Breast epithelium (tissue), 4 donors: ENCODE measurements at regions not wholly inside any gene's neighbourhood (a gene's known extent, or its start where the extent isn't known, plus 50 kb on each side); places are given as distances from the start of the nearest gene placed in this dataset.

Experiments used
- DNase-seq, 2 donors: peaks; one replicate each; pipeline ENCODE4 v3.0.0-alpha.2; 2019; ENCODE audit warnings: low spot score in 2 of 2
- H3K27ac ChIP-seq, 2 donors: fragments of 200-600 bp; sonication (generic) in 1 of 2; one replicate each; pipeline ENCODE4 v1.5.1; 2016 to 2019; ENCODE audit warnings: mild to moderate bottlenecking in 1 of 2
- H3K27me3 ChIP-seq, 2 donors: fragments of 200-600 bp; sonication (generic) in 1 of 2; one replicate each; pipeline versions ENCODE4 v1.5.1 to v1.6.0; 2017 to 2019; ENCODE audit warnings: control low read depth in 1 of 2, mild to moderate bottlenecking in 1 of 2
- H3K36me3 ChIP-seq: fragments of 200-600 bp; one replicate; pipeline ENCODE4 v1.5.1; 2019
- H3K4me1 ChIP-seq, 2 donors: fragments of 200-600 bp; sonication (generic); one replicate each; pipeline ENCODE4 v1.5.1; 2016 to 2019; ENCODE audit warnings: control low read depth in 1 of 2
- H3K4me3 ChIP-seq, 3 donors: fragments of 200-600 bp; sonication (generic); 1 replicate in 2 of 3; 2 replicates in 1 of 3; pipeline ENCODE4 v1.5.1; 2016 to 2019; ENCODE audit warnings: mild to moderate bottlenecking in 3 of 3, moderate library complexity in 2 of 3
- H3K9me3 ChIP-seq, 2 donors: fragments of 200-600 bp; sonication (generic) in 1 of 2; one replicate each; pipeline ENCODE4 v1.5.1; 2016 to 2019; ENCODE audit warnings: control low read depth in 1 of 2
- POLR2A ChIP-seq: fragments of 450-650 bp; IDR thresholded peaks from one replicate; pipeline ENCODE4 v1.6.1; 2016; ENCODE audit warnings: antibody characterized with exemption, mild to moderate bottlenecking, moderate library complexity
- POLR2AphosphoS5 ChIP-seq, 3 donors: sonication (generic); formaldehyde crosslinking; IDR thresholded peaks; one replicate each; pipeline ENCODE4 v1.6.1; 2017; ENCODE audit warnings: antibody characterized with exemption in 3 of 3
- intact Hi-C: fragments of 100-400 bp; cut with DNase I; formaldehyde crosslinking; loops from one replicate; pipeline ENCODE4 v1.15.1; 2023; ENCODE audit warnings: low total_unique reads
- TF ChIP-seq, protein P1 (sequence below), 3 donors: fragments of 450-650 bp; IDR thresholded peaks; one replicate each; pipeline ENCODE4 v1.5.1; 2016 to 2017; ENCODE audit warnings: antibody characterized with exemption in 3 of 3, mild to moderate bottlenecking in 3 of 3, moderate library complexity in 3 of 3

DNA sequence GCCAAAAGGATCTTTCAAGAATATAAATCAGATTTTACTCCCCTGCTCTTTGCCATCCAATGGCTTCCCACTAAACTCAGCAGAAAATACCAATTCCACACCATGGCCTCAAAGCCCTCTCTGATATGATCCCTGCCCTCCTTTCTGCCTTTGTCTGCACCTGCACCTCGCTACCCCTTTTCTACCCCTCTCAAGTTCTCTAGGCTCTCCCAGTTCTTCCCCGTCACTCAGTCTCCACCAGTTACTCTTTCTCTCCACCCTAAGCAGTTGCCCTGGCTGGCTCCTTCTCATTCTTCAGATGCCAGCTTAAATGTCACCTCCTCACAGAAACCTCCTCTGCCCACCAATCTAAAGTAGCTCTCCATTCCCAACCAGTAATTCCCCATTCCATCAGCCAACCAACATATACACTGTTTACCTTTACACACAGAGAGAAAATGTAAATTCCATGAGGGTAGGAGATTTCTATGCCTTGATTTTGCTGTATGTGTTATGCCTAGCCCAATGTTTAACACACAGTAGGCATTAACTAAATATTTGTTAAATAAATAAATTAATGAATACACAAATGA is 93.6 kb upstream of the LPP start:
- no peak overlapping the region for H3K4me3 ChIP-seq
- H3K4me1 ChIP-seq: peaks cover 3 to 11% of the 10 kb centered on the region in 2 donors
- no peaks in the 10 kb centered on the region for H3K36me3 ChIP-seq
- DNase-seq: no peak
- TF ChIP-seq, protein P1, sequence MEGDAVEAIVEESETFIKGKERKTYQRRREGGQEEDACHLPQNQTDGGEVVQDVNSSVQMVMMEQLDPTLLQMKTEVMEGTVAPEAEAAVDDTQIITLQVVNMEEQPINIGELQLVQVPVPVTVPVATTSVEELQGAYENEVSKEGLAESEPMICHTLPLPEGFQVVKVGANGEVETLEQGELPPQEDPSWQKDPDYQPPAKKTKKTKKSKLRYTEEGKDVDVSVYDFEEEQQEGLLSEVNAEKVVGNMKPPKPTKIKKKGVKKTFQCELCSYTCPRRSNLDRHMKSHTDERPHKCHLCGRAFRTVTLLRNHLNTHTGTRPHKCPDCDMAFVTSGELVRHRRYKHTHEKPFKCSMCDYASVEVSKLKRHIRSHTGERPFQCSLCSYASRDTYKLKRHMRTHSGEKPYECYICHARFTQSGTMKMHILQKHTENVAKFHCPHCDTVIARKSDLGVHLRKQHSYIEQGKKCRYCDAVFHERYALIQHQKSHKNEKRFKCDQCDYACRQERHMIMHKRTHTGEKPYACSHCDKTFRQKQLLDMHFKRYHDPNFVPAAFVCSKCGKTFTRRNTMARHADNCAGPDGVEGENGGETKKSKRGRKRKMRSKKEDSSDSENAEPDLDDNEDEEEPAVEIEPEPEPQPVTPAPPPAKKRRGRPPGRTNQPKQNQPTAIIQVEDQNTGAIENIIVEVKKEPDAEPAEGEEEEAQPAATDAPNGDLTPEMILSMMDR (IDR thresholded peaks at IDR 0.05): no peak
- no peak for TF ChIP-seq POLR2AphosphoS5 (IDR thresholded peaks at IDR 0.05)
- TF ChIP-seq POLR2A: no peak
- intact Hi-C loops: no loop called here
- no peaks in the 10 kb centered on the region for H3K27me3 ChIP-seq
- peak overlapping the region in 1 of 2 donors; percentile 64 for H3K27ac ChIP-seq
- H3K9me3 ChIP-seq: no peaks in the 10 kb centered on the region

GRCh38 chr3:188060840-188061544 is 93.0 kb upstream of the LPP start:
- Histone ChIP-seq H3K36me3 (no peaks in the 10 kb centered on the region), H3K9me3 (no peaks in the 10 kb centered on the region), H3K4me3 (no peak overlapping the region), H3K27me3 (no peaks in the 10 kb centered on the region), H3K27ac (peak overlapping the region; percentile 44 to 64), H3K4me1 (peaks cover 3 to 11% of the 10 kb centered on the region in 2 donors)
- no peak for DNase-seq
- intact Hi-C loops: no loop called here
- TF ChIP-seq POLR2AphosphoS5 (IDR thresholded peaks at IDR 0.05): no peak
- TF ChIP-seq POLR2A: no peak
- TF ChIP-seq, protein P1 (IDR thresholded peaks at IDR 0.05): no peak

- intact Hi-C loops: no loop called here
- TF ChIP-seq POLR2A: no peak
- TF ChIP-seq, protein P1 (IDR thresholded peaks at IDR 0.05): no peak
- TF ChIP-seq POLR2AphosphoS5 (IDR thresholded peaks at IDR 0.05): no peak
- Histone ChIP-seq H3K27ac (peak overlapping the region in 1 of 2 donors; percentile 64), H3K4me1 (peaks cover 3 to 11% of the 10 kb centered on the region in 2 donors), H3K36me3 (no peaks in the 10 kb centered on the region), H3K9me3 (no peaks in the 10 kb centered on the region), H3K27me3 (no peaks in the 10 kb centered on the region), H3K4me3 (no peak overlapping the region)
- no peak for DNase-seq
Measured at GRCh38 chr3:188062216-188062615, 91.7 kb upstream of the LPP start.

- Histone ChIP-seq H3K36me3 (no peaks in the 10 kb centered on the region), H3K27me3 (no peaks in the 10 kb centered on the region), H3K4me1 (peaks cover 3 to 11% of the 10 kb centered on the region in 2 donors), H3K9me3 (no peaks in the 10 kb centered on the region), H3K4me3 (no peak overlapping the region), H3K27ac (peak overlapping the region in 1 of 2 donors; percentile 2)
- no peak for TF ChIP-seq POLR2AphosphoS5 (IDR thresholded peaks at IDR 0.05)
- TF ChIP-seq, protein P1 (IDR thresholded peaks at IDR 0.05): no peak
- no peak for TF ChIP-seq POLR2A
- intact Hi-C loops: no loop called here
- DNase-seq: no peak
Measured at GRCh38 chr3:188064831-188065493, 89.0 kb upstream of the LPP start.

- peaks cover 2 to 4% of the 10 kb centered on the region in 2 donors for H3K4me1 ChIP-seq
- intact Hi-C loops: no loop called here
- no peak for DNase-seq
- no peaks in the 10 kb centered on the region for H3K9me3 ChIP-seq
- no peaks in the 10 kb centered on the region for H3K27me3 ChIP-seq
- no peak for TF ChIP-seq POLR2A
- TF ChIP-seq POLR2AphosphoS5 (IDR thresholded peaks at IDR 0.05): no peak
- no peak overlapping the region for H3K4me3 ChIP-seq
- no peaks in the 10 kb centered on the region for H3K36me3 ChIP-seq
- H3K27ac ChIP-seq: peak overlapping the region in 1 of 2 donors; percentile 44
Measured at GRCh38 chr3:188066141-188066540, 87.8 kb upstream of the LPP start.
